SK-N-MC (cell line): ENCODE measurements at regions not wholly inside any gene's neighbourhood (a gene's known extent, or its start where the extent isn't known, plus 50 kb on each side); places are given as distances from the start of the nearest gene placed in this dataset.

ENCODE experiments used
- EZH2 ChIP-seq: fragments of 200-600 bp; sonication (generic); IDR thresholded peaks from one replicate; pipeline ENCODE4 v1.6.1; 2017; ENCODE audit warnings: antibody characterized with exemption
- FOXP2 ChIP-seq: optimal IDR thresholded peaks from 2 replicates; pipeline ENCODE3; 2011; ENCODE audit warnings: mild to moderate bottlenecking, moderate library complexity; ENCODE audit not compliant: insufficient read depth; ENCODE audit errors: extremely low read length, control extremely low read depth
- POLR2AphosphoS5 ChIP-seq: IDR thresholded peaks from 2 replicates; pipeline ENCODE4 v1.6.1; 2012; ENCODE audit warnings: mild to moderate bottlenecking, low read depth, low read length, borderline replicate concordance

GRCh38 chr2:147538088-147538487 is 306.7 kb upstream of the ACVR2A start:
- no peak for TF ChIP-seq POLR2AphosphoS5
- no peak for TF ChIP-seq EZH2
- TF ChIP-seq FOXP2, result no peak
